Suprapubic skin (tissue), 4 donors: ENCODE measurements at regions not wholly inside any gene's neighbourhood (a gene's known extent, or its start where the extent isn't known, plus 50 kb on each side); places are given as distances from the start of the nearest gene placed in this dataset.

Source experiments
- DNase-seq, 2 donors: peaks; one replicate each; pipeline ENCODE4 v3.0.0-alpha.2; 2019; ENCODE audit warnings: low spot score in 2 of 2
- H3K27ac ChIP-seq: fragments of 200-600 bp; sonication (generic); one replicate; pipeline ENCODE4 v1.5.1; 2019
- H3K27me3 ChIP-seq: fragments of 200-600 bp; sonication (generic); one replicate; pipeline ENCODE4 v1.5.1; 2019
- H3K36me3 ChIP-seq: fragments of 200-600 bp; sonication (generic); one replicate; pipeline ENCODE4 v1.5.1; 2019
- H3K4me1 ChIP-seq: fragments of 200-600 bp; sonication (generic); one replicate; pipeline ENCODE4 v1.5.1; 2019
- H3K4me3 ChIP-seq: fragments of 200-600 bp; sonication (generic); one replicate; pipeline ENCODE4 v1.5.1; 2019; ENCODE audit warnings: mild to moderate bottlenecking
- H3K9me3 ChIP-seq: fragments of 200-600 bp; sonication (generic); one replicate; pipeline ENCODE4 v1.5.1; 2019
- CTCF ChIP-seq, 2 donors: fragments of 200-600 bp in 1 of 2; fragments of 450-650 bp in 1 of 2; sonication (generic) in 1 of 2; IDR thresholded peaks; one replicate each; pipeline ENCODE4 v1.5.1; 2016 to 2019; ENCODE audit warnings: antibody characterized with exemption in 2 of 2, mild to moderate bottlenecking in 1 of 2, moderate library complexity in 1 of 2
- EP300 ChIP-seq: sonication (generic); formaldehyde crosslinking; IDR thresholded peaks from one replicate; pipeline ENCODE4 v1.6.1; 2017; ENCODE audit warnings: antibody characterized with exemption
- POLR2A ChIP-seq, 2 donors: fragments of 450-650 bp; IDR thresholded peaks; one replicate each; pipeline ENCODE4 v1.6.1; 2017; ENCODE audit warnings: antibody characterized with exemption in 2 of 2, mild to moderate bottlenecking in 2 of 2, moderate library complexity in 2 of 2
- POLR2AphosphoS5 ChIP-seq, 3 donors: sonication (generic); formaldehyde crosslinking; IDR thresholded peaks; one replicate each; pipeline ENCODE4 v1.6.1; 2017; ENCODE audit warnings: antibody characterized with exemption in 3 of 3
- WGBS: methylation state at CpG from one replicate; pipeline ENCODE4 v1.1.5; 2018; 5-methylcytosine and 5-hydroxymethylcytosine counted together

GRCh38 chr15:97875513-97876280 lies 84.8 kb upstream of the ARRDC4 start:
- H3K4me1 ChIP-seq = no peaks in the 10 kb centered on the region
- no peak for DNase-seq
- H3K27me3 ChIP-seq = peaks cover 18% of the 10 kb centered on the region
- H3K27ac ChIP-seq = no peak overlapping the region
- 50% methylated on average over 33 of the region's 49 CpGs for WGBS
- H3K9me3 ChIP-seq = no peaks in the 10 kb centered on the region
- H3K36me3 ChIP-seq = no peaks in the 10 kb centered on the region
- H3K4me3 ChIP-seq = no peak overlapping the region
- TF ChIP-seq POLR2AphosphoS5 (IDR thresholded peaks at IDR 0.05) = no peak
- TF ChIP-seq CTCF (IDR thresholded peaks at IDR 0.05) = no peak
- TF ChIP-seq EP300 = no peak
- no peak for TF ChIP-seq POLR2A (IDR thresholded peaks at IDR 0.05)

GRCh38 chr15:97876281-97876675 lies 84.2 kb upstream of the ARRDC4 start:
- H3K27ac ChIP-seq = no peak overlapping the region
- H3K27me3 ChIP-seq = peaks cover 18% of the 10 kb centered on the region
- no peak for DNase-seq
- no peak overlapping the region for H3K4me3 ChIP-seq
- H3K9me3 ChIP-seq = no peaks in the 10 kb centered on the region
- no peaks in the 10 kb centered on the region for H3K4me1 ChIP-seq
- TF ChIP-seq EP300 (no peak), POLR2AphosphoS5 (IDR thresholded peaks at IDR 0.05) (no peak), CTCF (IDR thresholded peaks at IDR 0.05) (no peak), POLR2A (IDR thresholded peaks at IDR 0.05) (no peak)
- WGBS = 83% methylated on average over 10 of the region's 10 CpGs
- H3K36me3 ChIP-seq = no peaks in the 10 kb centered on the region

GRCh38 chr15:97881346-97881965 lies 79.0 kb upstream of the ARRDC4 start:
- H3K27me3 ChIP-seq = peaks cover 18% of the 10 kb centered on the region
- TF ChIP-seq CTCF (IDR thresholded peaks at IDR 0.05) (no peak), POLR2AphosphoS5 (IDR thresholded peaks at IDR 0.05) (no peak), EP300 (no peak), POLR2A (IDR thresholded peaks at IDR 0.05) (no peak)
- H3K4me1 ChIP-seq = no peaks in the 10 kb centered on the region
- DNase-seq = no peak
- H3K36me3 ChIP-seq = no peaks in the 10 kb centered on the region
- no peaks in the 10 kb centered on the region for H3K9me3 ChIP-seq
- WGBS = 68% methylated on average over 8 of the region's 8 CpGs
- H3K4me3 ChIP-seq = no peak overlapping the region
- H3K27ac ChIP-seq = no peak overlapping the region

- H3K27ac ChIP-seq = no peak overlapping the region
- peaks cover 18% of the 10 kb centered on the region for H3K27me3 ChIP-seq
- no peak for DNase-seq
- H3K4me1 ChIP-seq = no peaks in the 10 kb centered on the region
- no peaks in the 10 kb centered on the region for H3K36me3 ChIP-seq
- no peak overlapping the region for H3K4me3 ChIP-seq
- TF ChIP-seq CTCF (IDR thresholded peaks at IDR 0.05) (no peak), POLR2A (IDR thresholded peaks at IDR 0.05) (no peak), POLR2AphosphoS5 (IDR thresholded peaks at IDR 0.05) (no peak), EP300 (no peak)
- no peaks in the 10 kb centered on the region for H3K9me3 ChIP-seq
- 57% methylated on average over 3 of the region's 3 CpGs for WGBS
These were observed 75.9 kb upstream of the ARRDC4 start for GRCh38 chr15:97884513-97885131.

GRCh38 chr15:97890307-97890706 lies 70.2 kb upstream of the ARRDC4 start:
- no peaks in the 10 kb centered on the region for H3K36me3 ChIP-seq
- no peak overlapping the region for H3K4me3 ChIP-seq
- no peaks in the 10 kb centered on the region for H3K9me3 ChIP-seq
- H3K4me1 ChIP-seq = no peaks in the 10 kb centered on the region
- H3K27ac ChIP-seq = no peak overlapping the region
- WGBS = 86% methylated on average over 1 of the region's 1 CpG
- peaks cover 7% of the 10 kb centered on the region for H3K27me3 ChIP-seq
- no peak for DNase-seq
- TF ChIP-seq POLR2A (IDR thresholded peaks at IDR 0.05) (no peak), POLR2AphosphoS5 (IDR thresholded peaks at IDR 0.05) (no peak), EP300 (no peak), CTCF (IDR thresholded peaks at IDR 0.05) (no peak)
